NCI-H128 (cell line): ENCODE measurements at regions not wholly inside any gene's neighbourhood (a gene's known extent, or its start where the extent isn't known, plus 50 kb on each side); places are given as distances from the start of the nearest gene placed in this dataset.
"Not testable (repeated sequence)": the region's sequence is repeated elsewhere in the genome, so short reads cannot be mapped to it uniquely, and the experiment has no call there.

Source experiments
- DNase-seq: peaks from one replicate; lab custom pipeline; 2025; ENCODE audit not compliant: unreplicated experiment; lab: John Stamatoyannopoulos, UW

DNA sequence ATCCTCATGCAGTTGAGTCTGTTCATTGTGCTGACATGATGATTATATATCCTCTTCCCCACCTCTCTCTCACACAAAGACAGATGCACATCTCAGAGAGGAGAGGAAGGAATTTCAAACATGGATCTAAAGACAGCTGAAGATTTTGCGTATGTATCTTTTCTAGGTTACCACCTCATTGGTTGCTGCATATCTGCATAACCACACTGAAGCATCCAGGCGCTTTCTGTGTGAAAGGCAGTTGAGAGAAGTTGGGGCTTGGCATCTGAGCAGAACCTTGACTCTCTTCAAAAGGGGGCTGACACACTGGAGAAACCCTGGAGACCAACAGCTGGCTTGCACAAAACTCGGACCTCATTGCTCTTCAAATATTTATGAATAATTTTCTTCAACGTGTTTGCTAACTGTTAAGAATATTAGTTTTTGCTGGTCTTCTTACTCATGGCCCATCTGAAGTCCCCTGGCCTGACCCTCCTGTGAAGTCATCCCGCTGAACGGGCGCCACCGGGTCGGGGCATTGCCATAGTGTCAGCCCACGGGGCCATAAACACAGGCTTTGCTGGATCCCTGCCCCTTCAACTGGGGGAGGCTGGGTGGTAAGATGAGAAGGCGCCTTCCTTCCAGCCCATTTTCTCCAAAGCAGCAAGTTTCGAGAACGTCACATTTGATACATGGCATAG is 593.2 kb upstream of the CLINT1 start:
- no peak for DNase-seq

DNA sequence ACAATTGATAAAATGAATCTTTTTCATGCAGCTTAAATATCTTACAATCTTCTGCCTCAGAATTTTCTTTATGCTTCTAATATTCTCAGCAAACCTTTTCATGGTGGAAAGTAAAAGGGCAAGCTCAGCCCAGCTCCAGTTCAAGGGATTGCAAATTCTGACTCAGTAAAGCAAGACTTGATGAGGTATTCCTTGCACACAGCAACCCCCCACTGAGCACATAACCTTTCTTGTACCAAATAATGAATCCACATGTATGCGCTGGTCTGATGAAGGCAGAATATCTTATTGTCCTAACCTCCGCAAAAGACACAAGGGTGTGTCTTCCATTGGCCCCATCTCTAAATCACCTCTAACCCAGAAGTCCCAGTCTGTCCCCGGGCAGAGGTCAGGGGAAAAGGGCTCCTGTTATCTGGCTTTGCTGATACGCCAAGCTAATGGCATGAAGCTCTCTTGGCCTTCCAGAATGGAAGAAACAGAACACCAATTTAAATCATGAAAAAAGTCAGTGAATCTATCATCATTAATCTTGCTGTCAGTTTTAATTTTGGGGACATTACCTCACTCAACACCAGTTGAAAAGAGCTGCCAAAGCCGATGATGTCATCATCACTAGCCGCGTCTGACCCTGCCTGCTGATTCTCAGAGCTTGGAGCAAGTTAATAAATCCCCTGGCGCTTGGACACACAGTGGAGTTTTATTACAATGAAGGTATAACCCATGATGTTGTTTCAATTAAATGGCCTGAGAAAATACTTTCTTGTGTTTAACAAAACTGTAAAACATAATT is 592.5 kb upstream of the CLINT1 start:
- DNase-seq = no peak

DNA sequence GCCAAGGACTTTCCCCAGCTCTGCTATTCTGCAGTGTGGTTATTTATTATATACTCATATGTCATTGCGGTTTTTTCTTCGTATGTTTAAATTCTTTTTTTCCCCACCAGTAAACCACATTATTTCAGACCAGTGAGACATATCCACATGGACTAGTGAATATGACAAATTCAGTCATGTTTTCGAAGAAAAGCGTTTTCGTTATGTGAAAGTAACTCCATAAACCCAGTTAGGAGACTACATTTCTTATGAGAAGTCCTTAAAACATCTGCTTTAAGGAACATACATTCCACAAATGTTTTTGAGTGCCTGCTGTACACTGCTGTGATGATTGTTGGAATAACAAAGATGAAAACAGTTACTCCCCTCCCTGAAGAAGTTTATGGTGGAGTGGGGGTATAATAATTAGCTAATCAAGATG is 591.8 kb upstream of the CLINT1 start:
- DNase-seq = no peak

DNA sequence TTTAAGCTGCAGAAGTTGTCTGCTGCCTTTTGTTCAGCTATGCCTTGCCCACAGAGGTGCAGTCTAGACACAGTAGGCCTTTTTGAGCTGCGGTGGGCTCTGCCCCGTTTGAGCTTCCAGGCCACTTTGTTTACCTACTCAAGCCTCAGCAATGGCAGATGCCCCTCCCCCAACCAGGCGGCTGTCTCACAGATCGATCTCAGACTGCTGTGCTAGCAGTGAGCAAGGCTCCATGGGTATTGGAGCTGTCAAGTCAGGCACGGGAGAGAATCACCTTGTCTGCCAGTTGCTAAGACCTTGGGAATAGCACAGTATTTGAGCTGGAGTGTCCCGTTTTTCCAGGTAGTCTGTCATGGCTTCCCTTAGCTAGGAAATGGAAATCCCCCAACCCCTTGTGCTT is 587.8 kb upstream of the CLINT1 start:
- DNase-seq = not testable (repeated sequence)

DNA sequence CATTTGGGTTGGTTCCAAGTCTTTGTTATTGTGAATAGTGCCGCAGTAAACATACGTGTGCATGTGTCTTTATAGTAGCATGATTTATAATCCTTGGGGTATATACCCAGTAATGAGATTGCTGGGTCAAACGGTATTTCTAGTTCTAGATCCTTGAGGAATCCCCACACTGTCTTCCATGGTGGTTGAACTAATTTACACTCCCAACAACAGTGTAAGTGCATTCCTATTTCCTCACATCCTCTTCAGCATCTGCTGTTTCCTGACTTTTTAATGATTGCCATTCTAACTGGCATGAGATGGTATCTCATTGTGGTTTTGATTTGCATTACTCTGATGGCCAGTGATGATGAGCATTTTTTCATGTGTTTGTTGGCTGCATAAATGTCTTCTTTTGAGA is 580.3 kb upstream of the CLINT1 start:
- not testable (repeated sequence) for DNase-seq

DNA sequence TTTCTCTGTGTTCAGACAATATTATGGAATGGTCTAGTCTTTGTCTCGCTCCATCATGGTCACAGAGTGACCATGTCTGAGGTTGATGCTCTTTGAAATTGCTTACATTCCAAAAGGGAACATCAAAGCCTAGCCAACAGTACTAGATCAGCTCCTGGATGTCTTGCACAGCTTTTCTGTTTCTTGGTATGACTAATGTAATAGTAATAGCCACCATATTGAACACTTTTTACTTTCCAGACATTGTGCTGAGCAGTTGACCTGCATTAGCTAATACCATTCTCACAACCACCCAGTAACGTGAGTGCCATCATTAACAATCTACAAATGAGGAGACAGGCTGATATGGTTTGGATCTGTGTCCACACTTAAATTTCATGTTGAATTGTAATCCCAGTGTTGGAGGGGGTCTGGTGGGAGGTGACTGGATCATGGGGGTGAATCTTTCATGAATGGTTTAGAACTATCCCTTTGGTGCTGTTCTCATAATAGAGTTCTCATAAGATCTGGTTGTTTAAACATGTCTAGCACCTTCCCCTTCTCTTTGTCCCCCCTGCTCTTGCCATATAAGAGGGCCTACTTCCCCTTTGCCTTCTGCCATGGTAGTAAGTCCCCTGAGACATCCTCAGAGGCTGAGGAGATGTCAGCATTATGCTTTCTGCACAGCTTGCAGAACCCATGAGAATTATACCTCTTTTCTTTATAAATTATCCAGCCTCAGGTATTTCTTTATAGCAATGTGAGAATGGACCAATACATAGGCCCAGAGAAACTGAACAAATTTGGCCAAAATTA is 577.5 kb upstream of the CLINT1 start:
- DNase-seq = no peak

DNA sequence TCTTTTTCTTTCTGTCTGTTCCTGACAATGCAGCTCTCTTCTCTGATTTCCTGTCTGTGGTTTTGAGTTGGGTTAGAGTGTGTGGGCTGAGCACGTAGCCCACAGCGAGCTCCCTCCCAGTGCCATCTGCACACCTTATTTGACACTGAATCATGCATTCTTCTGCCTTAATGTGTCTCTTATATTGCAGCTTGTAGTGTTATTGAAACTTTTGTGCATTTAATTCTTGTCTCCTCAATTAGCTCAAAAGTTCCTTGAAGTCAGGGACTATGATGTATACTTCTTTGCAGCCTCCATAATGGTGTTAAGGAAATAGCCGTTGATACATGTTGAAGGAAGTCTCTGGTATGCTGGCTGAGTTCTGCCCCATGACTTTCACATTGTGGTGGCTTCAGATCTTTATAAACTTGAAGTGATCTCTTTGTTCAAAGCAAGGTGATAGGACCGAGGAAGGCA is 576.2 kb upstream of the CLINT1 start:
- DNase-seq = no peak

DNA sequence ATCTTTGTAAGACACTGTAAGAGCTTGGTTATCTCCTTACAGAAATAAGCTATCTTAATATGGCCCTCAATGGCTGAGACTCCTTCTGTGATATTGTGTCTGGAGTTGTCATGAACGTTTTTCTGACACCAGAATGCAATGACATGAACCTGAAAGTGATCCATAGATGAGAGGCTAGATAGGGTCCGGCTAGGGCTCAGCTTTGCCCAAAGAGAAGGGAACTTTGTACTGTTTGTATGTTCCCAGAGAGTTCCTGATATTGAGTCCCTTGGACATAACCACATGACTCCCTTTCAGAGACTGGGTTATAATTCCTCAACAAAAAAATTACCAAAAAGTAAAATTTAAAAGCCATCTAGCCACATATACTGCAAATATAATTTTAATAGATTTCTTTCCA is 575.8 kb upstream of the CLINT1 start:
- DNase-seq = no peak

DNA sequence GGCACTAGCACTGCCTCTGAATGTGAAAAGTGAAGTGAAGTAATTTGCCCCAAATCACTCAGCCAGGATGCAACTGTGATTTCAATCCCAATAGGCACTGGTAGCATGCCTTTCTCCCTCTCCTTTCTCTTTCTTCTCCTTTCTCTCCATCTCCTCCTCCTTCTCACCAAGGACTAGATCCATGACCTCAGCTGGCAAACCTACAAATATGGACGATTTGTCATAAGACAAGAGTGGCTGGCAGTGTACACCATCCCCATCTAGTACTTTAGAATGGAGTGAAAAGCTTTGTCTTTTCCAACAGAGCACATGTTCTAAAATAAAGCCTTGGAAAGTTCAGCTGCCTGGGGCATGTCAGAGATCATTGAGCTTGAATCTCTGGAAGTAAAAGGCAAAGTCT is 574.7 kb upstream of the CLINT1 start:
- no peak for DNase-seq

DNA sequence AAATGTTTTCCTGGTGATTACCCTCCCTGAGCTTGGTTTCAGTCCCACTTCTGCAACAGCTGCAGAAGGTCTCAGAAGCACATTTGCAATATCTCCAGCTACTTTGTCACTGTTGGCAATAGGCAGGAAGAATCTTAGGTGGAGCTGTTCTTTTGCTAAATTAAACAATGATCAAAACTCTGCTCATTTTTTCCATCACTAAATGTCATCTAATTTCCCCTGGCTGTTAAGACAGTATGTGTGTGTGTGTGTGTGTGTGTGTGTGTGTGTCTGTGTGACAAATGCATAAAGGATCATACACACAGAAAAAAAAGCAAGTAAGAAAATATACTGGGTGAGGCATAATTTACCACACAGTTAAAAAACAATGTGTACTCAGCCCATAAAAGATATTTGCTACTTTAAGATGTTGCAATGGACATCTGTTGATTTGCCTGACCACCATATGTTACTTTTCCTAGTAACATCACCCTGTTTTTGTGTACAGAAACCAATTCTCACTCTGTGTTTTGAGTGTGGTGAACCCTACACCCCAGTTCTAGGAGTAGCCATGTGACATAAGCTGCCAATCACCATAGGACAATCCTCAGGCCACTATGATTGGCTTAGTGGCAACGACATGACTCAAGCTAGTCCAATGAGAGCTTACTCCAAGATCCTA is 572.6 kb upstream of the CLINT1 start:
- DNase-seq = no peak

DNA sequence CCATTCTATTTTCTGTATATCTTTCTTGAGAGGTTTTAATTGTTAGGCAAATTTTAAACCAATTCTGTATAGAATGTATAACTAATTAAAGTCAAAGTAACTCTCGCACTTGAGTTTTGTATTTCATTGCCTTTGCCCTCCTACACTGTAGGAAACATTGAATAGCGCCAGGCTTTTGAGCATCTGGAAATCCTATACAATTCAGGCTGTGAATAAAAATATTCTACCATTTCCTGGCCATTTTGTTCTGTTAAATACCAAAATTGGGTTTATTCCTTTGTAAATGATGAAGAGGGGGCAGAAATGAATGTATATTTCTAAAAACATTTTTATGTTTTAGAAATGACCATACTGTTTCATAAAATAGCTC is 571.8 kb upstream of the CLINT1 start:
- DNase-seq = no peak

DNA sequence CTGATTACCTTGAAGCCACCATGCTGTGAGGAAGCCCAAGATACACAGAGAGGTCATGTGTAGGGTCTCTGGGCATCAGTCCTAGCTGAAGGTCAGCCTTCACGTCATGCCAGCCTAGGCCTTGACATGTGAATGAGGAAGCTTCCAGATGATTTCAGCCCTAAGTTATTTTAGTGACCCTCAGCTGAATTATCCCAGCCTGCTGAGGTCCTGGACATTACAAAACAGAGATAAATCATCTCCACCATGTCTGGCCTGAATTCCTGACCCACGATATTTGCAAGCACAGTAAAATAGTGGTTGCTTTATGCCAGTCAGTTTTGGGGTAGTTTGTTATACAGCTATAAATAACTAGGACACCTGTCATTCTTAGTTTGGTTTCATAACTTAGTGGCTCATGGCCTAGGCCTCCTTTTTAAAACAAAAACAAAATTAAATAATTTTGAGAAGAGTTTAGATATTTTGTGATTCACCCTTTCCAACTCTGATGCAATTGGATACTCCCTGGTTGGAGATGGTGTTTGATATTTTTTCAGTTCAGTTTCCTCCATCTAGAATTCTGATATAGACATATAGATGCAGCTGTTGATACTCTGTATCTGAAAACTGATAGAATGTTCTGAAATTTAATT is 571.3 kb upstream of the CLINT1 start:
- DNase-seq = no peak

DNA sequence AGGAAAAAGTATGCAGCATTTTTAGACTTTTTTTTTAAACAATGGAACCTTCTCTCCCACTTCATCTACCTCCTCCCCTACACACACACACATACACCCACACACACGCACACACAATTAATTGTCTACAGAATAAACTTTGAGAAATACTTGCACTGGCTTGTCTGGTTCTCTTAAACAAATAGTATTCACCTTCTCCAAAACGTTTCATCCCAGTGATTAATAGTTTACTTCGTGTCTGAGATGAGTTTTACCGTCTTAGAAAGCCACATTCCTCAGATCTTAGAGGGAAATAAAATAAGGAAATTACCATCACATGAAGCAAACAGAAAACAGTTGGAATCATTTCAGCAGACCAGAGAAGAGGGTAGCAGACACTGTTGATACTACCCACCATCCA is 570.6 kb upstream of the CLINT1 start:
- DNase-seq = no peak

DNA sequence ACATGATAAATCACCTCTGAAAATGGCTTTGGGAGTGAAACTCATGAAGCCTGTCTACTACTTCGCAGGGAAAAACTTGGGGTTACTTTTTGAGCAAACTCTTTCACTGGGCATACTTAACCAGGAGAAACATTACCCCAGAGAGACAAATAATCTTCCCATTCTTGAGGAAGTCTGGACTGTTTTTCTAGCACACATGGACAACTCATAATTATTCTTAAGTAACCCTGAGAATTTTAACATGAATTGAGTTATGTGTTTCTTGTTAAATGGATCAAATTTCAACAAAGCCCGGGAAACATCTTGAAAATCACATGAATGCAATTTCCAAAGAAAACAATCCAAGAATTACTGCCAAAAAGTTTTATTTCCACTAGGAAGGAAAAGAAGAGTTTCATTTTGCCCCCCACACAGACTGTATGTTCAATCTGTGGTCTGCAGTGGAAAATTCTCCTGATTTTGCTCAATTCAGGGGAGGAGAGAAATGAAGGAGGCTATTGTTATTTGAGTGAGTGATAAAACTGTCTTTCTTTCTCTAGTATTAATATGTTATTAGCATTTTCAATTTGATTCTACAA is 564.8 kb upstream of the CLINT1 start:
- no peak for DNase-seq

DNA sequence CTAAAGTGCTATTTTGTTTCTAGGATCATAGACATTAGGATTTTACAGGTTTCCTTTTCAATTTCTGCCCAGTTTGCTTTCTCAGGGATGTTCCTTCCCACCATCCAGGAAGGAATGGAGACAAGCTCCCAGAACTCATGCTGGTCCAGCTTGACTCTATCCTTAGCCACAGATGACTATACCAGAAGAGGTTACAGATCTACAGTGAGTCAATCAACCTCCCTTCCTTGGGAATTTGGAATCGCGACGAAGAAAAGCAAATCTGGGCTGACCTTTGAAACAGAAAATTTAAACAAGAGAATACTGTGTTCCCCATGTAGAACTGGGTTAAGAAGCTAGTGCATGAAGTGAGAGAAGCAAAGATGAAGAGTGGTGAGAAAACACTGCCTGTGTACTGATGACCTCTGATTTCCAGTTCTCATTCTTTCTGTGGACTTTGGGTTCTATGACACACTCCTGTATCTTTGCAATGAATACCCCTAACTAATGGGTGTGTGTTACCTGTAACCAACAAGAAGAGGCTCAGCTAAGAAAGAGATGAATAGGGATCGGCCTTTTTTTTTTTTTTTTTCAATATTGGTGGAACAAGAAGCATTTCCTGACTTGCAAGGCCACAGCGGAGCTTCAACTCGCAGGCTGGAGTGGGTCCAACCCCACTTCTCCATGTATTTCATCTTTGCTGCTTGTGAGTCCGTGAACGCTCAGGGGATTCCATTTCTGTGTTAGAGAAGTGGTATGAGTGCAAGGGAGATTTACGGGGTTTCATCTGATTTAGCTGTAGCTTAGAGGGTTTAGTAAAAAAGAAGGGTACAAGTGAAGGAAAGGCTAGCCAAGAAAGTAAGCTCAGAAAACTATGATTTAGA is 563.9 kb upstream of the CLINT1 start:
- no peak for DNase-seq

DNA sequence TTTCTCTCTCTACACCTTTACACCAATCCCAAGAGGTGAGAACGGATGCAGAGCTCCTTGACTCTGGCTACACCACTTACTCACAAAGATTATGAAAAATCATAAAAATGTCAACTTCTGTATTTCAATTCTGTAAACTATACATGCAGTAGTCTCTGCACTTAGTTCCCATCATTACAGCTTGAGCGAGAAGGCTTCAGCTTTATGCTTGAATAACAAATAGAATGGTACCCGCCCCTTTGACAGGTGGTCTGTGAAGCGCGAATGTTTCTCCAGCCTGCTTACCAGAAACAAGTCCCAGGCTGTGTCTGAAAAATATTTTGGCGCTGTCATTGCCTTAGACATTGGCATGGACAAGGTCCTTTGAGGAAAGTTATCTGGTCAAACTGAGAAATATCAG is 562.4 kb upstream of the CLINT1 start:
- DNase-seq = no peak

DNA sequence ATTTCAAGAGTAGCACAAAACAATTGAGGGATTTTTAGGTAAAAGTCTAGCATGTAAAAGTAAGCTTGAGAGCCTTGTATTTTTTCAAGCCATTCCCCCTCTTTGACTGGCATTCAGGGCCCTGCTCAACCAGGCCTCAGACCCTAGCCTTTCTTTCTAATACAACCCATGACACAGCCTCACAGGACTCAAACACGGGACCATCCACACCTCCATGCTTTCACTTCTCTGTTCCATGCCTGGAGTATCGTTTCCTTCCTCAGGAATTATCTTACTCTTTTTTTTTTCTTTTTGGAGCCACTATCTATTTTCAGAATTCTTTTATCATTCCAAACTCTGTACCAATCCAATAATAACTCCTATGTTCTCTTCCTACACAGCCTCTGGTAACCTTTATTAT is 560.2 kb upstream of the CLINT1 start:
- DNase-seq = no peak

DNA sequence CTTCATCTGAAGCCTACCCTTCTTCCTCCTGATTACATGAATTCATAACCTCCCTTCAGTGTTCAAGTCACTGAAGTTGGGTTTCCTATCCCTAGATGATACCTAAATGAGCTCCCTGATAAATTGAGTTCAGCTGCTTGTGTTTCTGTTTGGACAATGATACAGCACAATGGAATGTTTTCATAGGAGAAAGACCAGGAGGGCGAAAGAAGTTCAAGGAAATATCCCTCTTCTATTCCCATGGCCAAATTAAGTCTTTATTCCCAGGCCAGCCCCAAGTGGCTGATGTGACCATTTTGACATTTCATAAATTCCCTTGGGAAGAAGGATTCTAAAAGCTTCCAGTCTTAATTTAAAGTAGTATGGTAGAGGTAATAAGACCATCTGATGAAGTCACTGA is 555.8 kb upstream of the CLINT1 start:
- no peak for DNase-seq

DNA sequence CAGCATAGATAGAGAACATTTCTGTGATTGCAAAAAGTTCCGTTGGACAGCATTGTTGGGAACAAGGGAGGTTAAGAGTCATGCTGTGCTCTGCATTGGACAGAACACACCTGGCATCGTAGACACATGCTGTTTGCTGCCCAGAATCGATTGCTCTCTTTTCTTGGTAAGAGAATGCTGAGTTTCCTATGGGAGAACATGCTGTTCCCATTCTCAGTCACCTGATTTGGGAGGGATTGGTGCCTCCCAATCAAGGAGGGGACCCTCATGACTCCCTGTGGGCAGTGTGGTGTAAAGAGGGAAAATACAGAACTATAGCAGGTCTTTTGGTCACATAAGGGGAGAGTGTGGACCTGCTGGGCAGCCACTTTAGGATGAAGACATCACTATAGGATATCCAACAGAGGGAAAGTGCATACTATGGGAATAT is 555.4 kb upstream of the CLINT1 start:
- DNase-seq = no peak
